MM.1S (cell line): ENCODE measurements at regions not wholly inside any gene's neighbourhood (a gene's known extent, or its start where the extent isn't known, plus 50 kb on each side); places are given as distances from the start of the nearest gene placed in this dataset.

Experiments used
- DNase-seq: peaks from one replicate; pipeline ENCODE4 v3.0.0-alpha.2; 2015
- H2AFZ ChIP-seq: fragments of 300-600 bp; sonication (generic); 2 replicates; pipeline ENCODE4 v1.6.0; 2016; ENCODE audit warnings: antibody characterized with exemption, low read length
- H3F3A ChIP-seq: fragments of 300-600 bp; sonication (generic); 2 replicates; pipeline ENCODE4 v1.6.1; 2016; ENCODE audit warnings: mild to moderate bottlenecking, antibody characterized with exemption, low read length, moderate library complexity, mixed read lengths; ENCODE audit not compliant: insufficient read depth
- H3K27ac ChIP-seq: fragments of 300-600 bp; sonication (generic); 2 replicates; pipeline ENCODE4 v1.5.1; 2016; ENCODE audit warnings: mild to moderate bottlenecking, low read length
- H3K27me3 ChIP-seq: fragments of 300-600 bp; sonication (generic); replicated peaks from 2 replicates; pipeline ENCODE4 v1.6.0; 2016; ENCODE audit warnings: low read length; ENCODE audit not compliant: insufficient read depth
- H3K36me3 ChIP-seq: fragments of 300-600 bp; sonication (generic); replicated peaks from 2 replicates; pipeline ENCODE4 v1.6.1; 2016; ENCODE audit warnings: mild to moderate bottlenecking, low read length, mixed read lengths; ENCODE audit not compliant: insufficient read depth
- H3K4me1 ChIP-seq: fragments of 300-600 bp; sonication (generic); 2 replicates; pipeline ENCODE4 v1.6.1; 2016; ENCODE audit warnings: low read length, mixed read lengths
- H3K4me2 ChIP-seq: fragments of 300-600 bp; sonication (generic); 2 replicates; pipeline ENCODE4 v1.6.0; 2016; ENCODE audit warnings: low read depth, low read length
- H3K4me3 ChIP-seq: fragments of 300-600 bp; sonication (generic); 2 replicates; pipeline ENCODE4 v1.5.1; 2016; ENCODE audit warnings: low read length, mixed read lengths
- H3K79me2 ChIP-seq: fragments of 300-600 bp; sonication (generic); 2 replicates; pipeline ENCODE4 v1.6.1; 2016; ENCODE audit warnings: mixed run types, low read length, mixed read lengths
- H3K9ac ChIP-seq: fragments of 300-600 bp; sonication (generic); 2 replicates; pipeline ENCODE4 v1.6.1; 2016; ENCODE audit warnings: low read length, mixed read lengths
- H3K9me2 ChIP-seq: fragments of 300-600 bp; sonication (generic); replicated peaks from 2 replicates; pipeline ENCODE4 v1.6.1; 2016; ENCODE audit warnings: mild to moderate bottlenecking, low read length, mixed read lengths; ENCODE audit not compliant: insufficient read depth
- H3K9me3 ChIP-seq: fragments of 300-600 bp; sonication (generic); replicated peaks from 2 replicates; pipeline ENCODE4 v1.6.1; 2016; ENCODE audit warnings: mild to moderate bottlenecking, low read length, mixed read lengths; ENCODE audit not compliant: insufficient read depth
- H4K20me1 ChIP-seq: fragments of 300-600 bp; sonication (generic); 2 replicates; pipeline ENCODE4 v1.6.1; 2016; ENCODE audit warnings: mild to moderate bottlenecking, low read length, moderate library complexity, mixed read lengths; ENCODE audit not compliant: insufficient read depth
- EZH2 ChIP-seq: fragments of 300-600 bp; sonication (generic); optimal IDR thresholded peaks from 2 replicates; pipeline ENCODE3; 2017; ENCODE audit warnings: low read depth, mild to moderate bottlenecking, antibody characterized with exemption, low read length, mixed read lengths
- EZH2phosphoT487 ChIP-seq: fragments of 300-600 bp; sonication (generic); IDR thresholded peaks from 2 replicates; pipeline ENCODE4 v1.6.1; 2018; ENCODE audit warnings: antibody characterized with exemption, low read length
- TF ChIP-seq, protein P1 (sequence below): fragments of 300-600 bp; sonication (generic); IDR thresholded peaks from 2 replicates; pipeline ENCODE4 v1.5.1; 2016; ENCODE audit warnings: antibody characterized with exemption, low read length, mixed read lengths

DNA sequence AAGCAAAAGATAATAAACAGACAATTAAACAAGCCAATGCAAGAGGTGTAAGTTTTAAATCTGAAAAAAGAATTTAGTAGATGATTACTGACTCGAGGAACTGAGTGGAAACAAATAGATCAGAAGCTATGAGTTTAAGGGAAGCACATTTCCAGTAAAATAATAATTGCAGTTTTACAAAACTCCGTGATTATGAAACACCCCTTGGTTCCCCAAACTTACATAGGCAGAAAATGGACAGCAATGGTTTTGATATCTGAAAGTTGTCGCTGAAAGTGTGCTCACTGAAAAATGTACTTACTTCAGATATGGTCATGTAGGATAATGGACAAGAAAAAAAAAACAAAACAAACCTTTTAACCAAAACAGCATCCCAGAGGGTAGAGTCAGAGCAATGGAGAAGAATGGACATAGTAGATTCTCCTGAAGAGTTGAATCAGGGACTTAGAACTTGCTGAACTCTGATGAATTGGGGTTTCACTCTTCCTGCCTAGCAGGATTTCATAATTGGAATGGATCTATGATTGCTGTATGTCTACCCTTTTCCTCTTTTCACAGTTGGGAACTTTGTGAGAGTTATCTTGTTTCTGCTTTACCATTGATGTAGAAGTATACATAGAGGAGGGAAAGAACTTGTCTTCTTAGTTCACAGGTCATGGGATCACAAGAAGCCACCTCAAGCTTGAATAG lies 305.6 kb upstream of the ZEB2 start:
- Histone ChIP-seq H3K4me3 (no peak overlapping the region), H3K4me2 (no peak overlapping the region), H2AFZ (no peak overlapping the region), H3K27me3 (no peaks in the 10 kb centered on the region), H3K4me1 (no peaks in the 10 kb centered on the region), H3K9ac (no peak overlapping the region), H3F3A (no peaks in the 10 kb centered on the region), H3K9me3 (no peaks in the 10 kb centered on the region), H3K9me2 (no peaks in the 10 kb centered on the region), H3K36me3 (no peaks in the 10 kb centered on the region), H3K27ac (no peak overlapping the region), H4K20me1 (no peaks in the 10 kb centered on the region), H3K79me2 (no peaks in the 10 kb centered on the region)
- TF ChIP-seq, protein P1, sequence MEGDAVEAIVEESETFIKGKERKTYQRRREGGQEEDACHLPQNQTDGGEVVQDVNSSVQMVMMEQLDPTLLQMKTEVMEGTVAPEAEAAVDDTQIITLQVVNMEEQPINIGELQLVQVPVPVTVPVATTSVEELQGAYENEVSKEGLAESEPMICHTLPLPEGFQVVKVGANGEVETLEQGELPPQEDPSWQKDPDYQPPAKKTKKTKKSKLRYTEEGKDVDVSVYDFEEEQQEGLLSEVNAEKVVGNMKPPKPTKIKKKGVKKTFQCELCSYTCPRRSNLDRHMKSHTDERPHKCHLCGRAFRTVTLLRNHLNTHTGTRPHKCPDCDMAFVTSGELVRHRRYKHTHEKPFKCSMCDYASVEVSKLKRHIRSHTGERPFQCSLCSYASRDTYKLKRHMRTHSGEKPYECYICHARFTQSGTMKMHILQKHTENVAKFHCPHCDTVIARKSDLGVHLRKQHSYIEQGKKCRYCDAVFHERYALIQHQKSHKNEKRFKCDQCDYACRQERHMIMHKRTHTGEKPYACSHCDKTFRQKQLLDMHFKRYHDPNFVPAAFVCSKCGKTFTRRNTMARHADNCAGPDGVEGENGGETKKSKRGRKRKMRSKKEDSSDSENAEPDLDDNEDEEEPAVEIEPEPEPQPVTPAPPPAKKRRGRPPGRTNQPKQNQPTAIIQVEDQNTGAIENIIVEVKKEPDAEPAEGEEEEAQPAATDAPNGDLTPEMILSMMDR = no peak
- no peak for TF ChIP-seq EZH2
- DNase-seq = no peak

DNA sequence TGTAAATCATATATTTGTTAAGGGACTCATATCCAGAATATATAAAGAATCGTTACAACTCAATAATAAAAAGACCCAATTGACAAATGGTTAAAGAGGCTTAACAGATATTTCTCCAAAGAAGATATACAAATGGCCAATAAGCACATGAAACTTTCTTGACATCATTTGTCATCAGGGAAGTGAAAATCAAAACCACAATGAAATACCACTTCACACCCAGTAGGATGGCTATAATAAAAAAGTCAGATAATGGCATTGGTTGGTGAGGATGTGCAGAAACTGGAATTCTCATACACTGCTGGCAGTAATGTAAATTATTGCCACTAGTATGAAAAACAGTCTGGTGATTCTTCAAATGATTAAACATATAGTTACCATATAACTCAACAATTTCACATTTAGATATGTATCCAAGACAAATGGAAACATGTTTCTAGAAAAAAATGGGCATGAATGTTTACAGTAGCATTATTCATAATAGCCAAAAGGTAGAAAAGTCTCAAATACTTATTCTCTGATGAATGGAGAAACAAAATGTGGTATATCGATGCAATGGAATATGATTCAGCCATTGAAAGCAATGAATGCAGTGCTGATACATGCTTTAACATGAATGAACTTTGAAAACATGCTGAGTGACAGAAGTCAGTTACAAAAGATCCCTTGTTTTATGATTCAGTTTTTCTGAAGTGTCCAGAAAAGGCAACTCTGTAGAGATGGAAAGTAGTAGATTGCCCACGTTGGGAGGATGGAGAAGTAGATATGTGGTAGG lies 304.6 kb upstream of the ZEB2 start:
- H3K9me3 ChIP-seq = no peaks in the 10 kb centered on the region
- no peaks in the 10 kb centered on the region for H3K36me3 ChIP-seq
- H3K27me3 ChIP-seq = no peaks in the 10 kb centered on the region
- no peaks in the 10 kb centered on the region for H3F3A ChIP-seq
- H2AFZ ChIP-seq = no peak overlapping the region
- H4K20me1 ChIP-seq = no peaks in the 10 kb centered on the region
- TF ChIP-seq EZH2phosphoT487 = no peak
- TF ChIP-seq EZH2 = no peak
- H3K9me2 ChIP-seq = no peaks in the 10 kb centered on the region
- no peaks in the 10 kb centered on the region for H3K4me1 ChIP-seq
- H3K79me2 ChIP-seq = no peaks in the 10 kb centered on the region
- DNase-seq = no peak
- no peak overlapping the region for H3K27ac ChIP-seq
- H3K4me2 ChIP-seq = no peak overlapping the region
- no peak overlapping the region for H3K4me3 ChIP-seq
- H3K9ac ChIP-seq = no peak overlapping the region

DNA sequence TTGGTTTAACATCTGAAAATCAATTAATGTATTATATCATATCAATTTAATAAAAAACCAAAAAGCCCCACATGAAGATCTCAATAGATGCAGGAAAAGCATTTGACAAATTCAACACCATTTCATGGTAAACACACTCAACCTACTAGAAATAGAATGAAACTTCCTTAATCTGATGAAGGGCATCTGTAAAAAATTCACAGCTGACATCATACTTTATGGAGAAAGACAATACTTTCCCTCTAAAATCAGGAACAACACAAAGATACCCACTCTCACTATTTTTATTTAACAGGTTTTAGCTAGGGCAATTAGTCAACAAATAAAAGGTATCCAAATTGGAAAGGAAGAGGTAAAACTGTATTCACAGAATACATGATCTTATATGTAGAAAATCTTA lies 303.0 kb upstream of the ZEB2 start:
- H3K36me3 ChIP-seq = no peaks in the 10 kb centered on the region
- H3F3A ChIP-seq = no peaks in the 10 kb centered on the region

More for the DNA sequence above, 303.0 kb upstream of the ZEB2 start:
- Histone ChIP-seq H2AFZ (no peak overlapping the region), H3K9me2 (no peaks in the 10 kb centered on the region), H3K9me3 (no peaks in the 10 kb centered on the region), H3K4me1 (no peaks in the 10 kb centered on the region), H3K79me2 (no peaks in the 10 kb centered on the region), H3K27ac (no peak overlapping the region), H3K9ac (no peak overlapping the region), H3K27me3 (no peaks in the 10 kb centered on the region), H3K4me3 (no peak overlapping the region), H4K20me1 (no peaks in the 10 kb centered on the region), H3K4me2 (no peak overlapping the region)
- DNase-seq = no peak
- TF ChIP-seq EZH2phosphoT487 = no peak
- TF ChIP-seq EZH2 = no peak
- TF ChIP-seq, protein P1 = no peak
